ENCODE measurements at regions not wholly inside any gene's neighbourhood (a gene's known extent, or its start where the extent isn't known, plus 50 kb on each side); places are given as distances from the start of the nearest gene placed in this dataset.

- TF ChIP-seq CTCF (conservative IDR thresholded peaks at IDR 0.05): no peak
- no peak for TF ChIP-seq EZH2 (IDR thresholded peaks at IDR 0.05; ENCODE audit: low read depth)
Observed at GRCh38 chr10:53607691-53608090, 835.1 kb upstream of the MBL2 start.
